Keratinocyte (primary cell): ENCODE measurements at regions not wholly inside any gene's neighbourhood (a gene's known extent, or its start where the extent isn't known, plus 50 kb on each side); places are given as distances from the start of the nearest gene placed in this dataset.

Experiments
- EZH2 ChIP-seq: IDR thresholded peaks from one replicate; pipeline ENCODE4 v1.6.1; 2012; ENCODE audit warnings: inconsistent platforms, mild to moderate bottlenecking, low read length, moderate library complexity
- TF ChIP-seq, protein P1 (sequence below), 3 experiments: IDR thresholded peaks in 1 of 3; conservative IDR thresholded peaks in 1 of 3; optimal IDR thresholded peaks in 1 of 3; 2 replicates in 2 of 3; 3 replicates in 1 of 3; pipeline versions ENCODE3 to v1.5.1; 2011; ENCODE audit warnings: low read length in 3 of 3, mild to moderate bottlenecking in 3 of 3, moderate library complexity in 2 of 3, control low read depth in 1 of 3, inconsistent platforms in 1 of 3; ENCODE audit not compliant: insufficient read depth in 2 of 3; ENCODE audit errors: extremely low read depth in 1 of 3

DNA sequence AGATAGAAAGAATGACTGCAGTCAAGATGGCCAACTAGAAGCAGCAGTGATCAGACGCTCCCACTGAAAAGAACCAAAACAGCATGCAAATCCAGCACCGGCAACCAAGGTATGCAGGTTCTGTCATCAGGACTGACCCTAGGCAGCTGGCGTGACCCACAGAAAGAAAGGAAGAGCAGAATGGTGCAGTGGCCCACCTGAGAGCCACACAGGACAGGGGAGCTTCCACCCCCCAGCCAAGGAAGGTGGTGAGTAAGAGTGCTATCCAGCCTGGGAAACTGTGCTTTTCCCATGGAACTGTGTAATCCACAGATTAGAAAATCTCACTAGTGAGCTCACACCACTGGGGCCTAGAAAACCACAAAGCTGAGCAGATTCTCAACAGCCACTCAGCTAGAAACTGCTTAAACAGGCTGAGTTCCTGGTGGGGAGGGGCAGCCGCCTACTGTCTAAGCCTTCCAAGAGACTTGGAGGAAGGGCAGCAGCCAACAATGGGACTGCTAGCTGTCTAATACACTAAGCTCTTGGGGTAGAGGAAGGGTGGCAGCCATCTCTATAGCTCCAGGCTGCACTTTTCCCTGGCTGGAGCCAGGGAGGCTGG, 127.9 kb downstream of the EVA1A start:
- TF ChIP-seq, protein P1, sequence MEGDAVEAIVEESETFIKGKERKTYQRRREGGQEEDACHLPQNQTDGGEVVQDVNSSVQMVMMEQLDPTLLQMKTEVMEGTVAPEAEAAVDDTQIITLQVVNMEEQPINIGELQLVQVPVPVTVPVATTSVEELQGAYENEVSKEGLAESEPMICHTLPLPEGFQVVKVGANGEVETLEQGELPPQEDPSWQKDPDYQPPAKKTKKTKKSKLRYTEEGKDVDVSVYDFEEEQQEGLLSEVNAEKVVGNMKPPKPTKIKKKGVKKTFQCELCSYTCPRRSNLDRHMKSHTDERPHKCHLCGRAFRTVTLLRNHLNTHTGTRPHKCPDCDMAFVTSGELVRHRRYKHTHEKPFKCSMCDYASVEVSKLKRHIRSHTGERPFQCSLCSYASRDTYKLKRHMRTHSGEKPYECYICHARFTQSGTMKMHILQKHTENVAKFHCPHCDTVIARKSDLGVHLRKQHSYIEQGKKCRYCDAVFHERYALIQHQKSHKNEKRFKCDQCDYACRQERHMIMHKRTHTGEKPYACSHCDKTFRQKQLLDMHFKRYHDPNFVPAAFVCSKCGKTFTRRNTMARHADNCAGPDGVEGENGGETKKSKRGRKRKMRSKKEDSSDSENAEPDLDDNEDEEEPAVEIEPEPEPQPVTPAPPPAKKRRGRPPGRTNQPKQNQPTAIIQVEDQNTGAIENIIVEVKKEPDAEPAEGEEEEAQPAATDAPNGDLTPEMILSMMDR (optimal IDR thresholded peaks at IDR 0.05 in 1 of 3, IDR thresholded peaks at IDR 0.05 in 1 of 3, conservative IDR thresholded peaks at IDR 0.05 in 1 of 3; ENCODE audit: extremely low read depth in 1 of 3, insufficient read depth in 2 of 3, low read length in 3 of 3): no peak
- TF ChIP-seq EZH2: no peak
